ENCODE measurements at regions not wholly inside any gene's neighbourhood (a gene's known extent, or its start where the extent isn't known, plus 50 kb on each side); places are given as distances from the start of the nearest gene placed in this dataset.

GRCh38 chr17:79174905-79175856 is 100.6 kb downstream of the ENGASE start:
- no peak for DNase-seq (ENCODE audit: low read depth)

DNA sequence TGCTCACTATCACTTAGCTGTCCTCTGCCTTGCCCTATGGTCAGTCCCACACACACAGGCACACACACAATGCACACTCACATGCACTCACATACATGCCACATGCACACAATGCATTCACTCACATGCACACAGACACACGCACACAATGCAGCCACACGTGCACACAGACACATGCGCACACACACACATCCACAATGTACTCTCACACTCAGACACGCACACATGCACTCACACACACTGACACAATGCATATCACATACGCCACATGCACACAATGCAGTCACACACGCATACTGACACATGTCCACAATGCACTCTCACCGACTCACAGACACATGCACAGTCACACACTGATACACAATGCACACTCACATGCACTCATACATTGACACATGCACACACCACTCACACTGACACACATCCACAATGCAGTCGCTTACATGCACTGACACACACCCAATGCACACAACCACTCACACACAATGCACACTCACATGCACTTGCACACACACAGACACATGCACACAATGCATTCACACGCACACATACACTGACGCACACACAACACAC is 99.7 kb downstream of the ENGASE start:
- no peak for DNase-seq (ENCODE audit: low read depth)

DNA sequence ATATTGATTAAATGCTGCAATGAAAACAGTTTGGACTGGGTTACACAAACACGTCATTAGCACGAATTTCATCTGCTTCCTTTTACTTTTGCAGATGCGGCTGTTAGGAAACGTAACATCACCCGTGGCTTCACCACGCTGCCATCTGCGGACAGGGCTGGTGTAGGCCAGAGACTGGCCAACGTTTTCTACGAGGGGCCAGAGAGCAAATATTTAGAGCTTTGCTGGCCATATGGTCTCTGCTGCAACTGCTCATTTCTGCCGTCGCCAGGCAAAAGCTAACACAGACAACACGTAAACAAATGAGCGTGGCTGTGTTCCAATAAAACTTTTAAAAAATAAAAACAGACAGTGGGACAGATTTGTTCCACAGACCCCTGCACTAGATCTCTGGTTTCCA is 96.6 kb downstream of the ENGASE start:
- no peak for DNase-seq (ENCODE audit: low read depth)

- no peak for DNase-seq (ENCODE audit: low read depth)
Observed at GRCh38 chr17:79169861-79170260, 95.2 kb downstream of the ENGASE start.

DNA sequence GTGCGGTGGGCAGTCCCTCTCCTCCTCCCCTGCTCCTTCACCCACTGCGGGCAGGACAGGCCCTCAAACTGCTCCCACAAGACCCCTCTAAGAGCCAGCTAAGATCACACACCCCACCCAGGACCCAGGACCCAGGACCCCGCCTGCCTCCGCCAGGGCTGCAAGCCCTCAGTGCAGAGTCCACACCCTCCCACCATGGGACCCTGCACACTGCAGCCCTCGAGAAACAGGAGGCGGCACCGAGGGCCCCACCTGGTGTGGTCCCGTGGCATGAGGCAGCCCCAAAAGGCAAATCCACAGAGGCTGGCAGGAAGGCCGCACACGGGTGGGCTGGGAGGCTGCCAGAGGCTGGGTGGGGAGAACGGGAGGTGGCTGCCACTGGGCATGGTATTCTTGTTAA is 94.7 kb downstream of the ENGASE start:
- DNase-seq (ENCODE audit: low read depth) = no peak

DNA sequence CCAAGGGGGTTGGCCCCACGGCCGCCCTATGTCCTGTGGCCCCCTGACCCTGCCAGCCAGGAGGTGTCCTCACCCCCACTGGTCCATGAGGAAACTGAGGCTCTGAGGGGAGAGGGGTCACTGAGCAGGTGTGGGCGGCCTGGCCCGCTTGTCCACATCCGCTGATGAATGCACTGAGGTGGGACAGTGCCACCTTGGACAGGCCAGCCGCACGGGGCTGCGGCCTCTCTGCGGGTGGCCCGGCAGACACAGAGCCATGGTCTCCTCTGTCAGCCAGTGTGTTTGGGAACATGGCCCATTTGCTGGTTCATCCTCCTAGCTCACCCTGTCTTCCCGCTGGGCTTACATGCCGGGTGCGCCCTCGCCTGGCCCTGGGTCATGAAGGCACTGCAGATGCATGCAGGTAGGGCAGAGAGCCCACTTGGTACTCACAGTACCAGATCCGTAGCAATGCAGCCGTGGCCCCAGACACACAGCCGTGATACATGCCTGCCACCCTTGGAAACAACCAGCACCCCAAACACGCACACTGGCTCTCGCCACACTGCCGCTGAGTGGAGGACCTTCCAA is 93.9 kb downstream of the ENGASE start:
- no peak for DNase-seq (ENCODE audit: low read depth)

- no peak for DNase-seq (ENCODE audit: low read depth)
Observed at GRCh38 chr17:79167486-79167885, 92.9 kb downstream of the ENGASE start.

- DNase-seq (ENCODE audit: low read depth) = no peak
Observed at GRCh38 chr17:79165756-79166473, 91.3 kb downstream of the ENGASE start.

- DNase-seq (ENCODE audit: low read depth) = no peak
Observed at GRCh38 chr17:79164913-79165695, 90.5 kb downstream of the ENGASE start.

GRCh38 chr17:79164408-79164807 is 89.8 kb downstream of the ENGASE start:
- no peak for DNase-seq (ENCODE audit: low read depth)

GRCh38 chr17:79163071-79163470 is 88.4 kb downstream of the ENGASE start:
- DNase-seq (ENCODE audit: low read depth) = no peak

- DNase-seq (ENCODE audit: low read depth) = no peak
Observed at GRCh38 chr17:79162012-79162963, 87.7 kb downstream of the ENGASE start.

DNA sequence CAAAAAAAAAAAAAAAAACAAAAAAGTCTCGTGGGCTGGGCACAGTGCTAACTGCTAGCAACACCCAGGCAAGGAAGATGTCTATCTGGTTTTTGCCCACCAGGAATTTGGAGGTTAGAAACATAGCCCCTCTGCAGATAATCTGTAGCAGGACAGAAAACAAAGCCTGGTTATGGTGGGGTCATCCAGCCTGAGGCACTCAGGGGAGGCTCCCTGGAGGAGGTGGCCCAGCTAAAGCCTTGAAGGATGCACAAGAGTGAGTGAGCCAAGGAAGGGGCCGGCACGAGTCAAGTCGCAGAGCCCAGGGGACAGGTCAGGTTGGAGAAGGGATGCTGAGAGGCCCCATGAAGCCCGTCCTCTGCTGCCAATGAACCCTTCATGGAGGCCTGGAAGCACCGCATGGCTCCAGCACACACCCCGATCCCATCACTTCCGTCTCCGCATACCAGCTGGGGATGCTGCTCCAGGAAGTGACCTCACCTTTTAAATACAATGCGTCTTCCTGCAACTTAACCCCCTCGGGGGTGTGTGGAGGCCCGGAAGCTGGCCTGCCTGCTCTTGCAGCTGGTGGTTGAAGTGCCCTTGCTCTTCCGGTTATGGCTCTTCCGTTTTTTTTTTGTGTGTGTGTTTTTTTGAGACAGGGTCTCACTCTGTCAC is 86.5 kb downstream of the ENGASE start:
- no peak for DNase-seq (ENCODE audit: low read depth)

- DNase-seq (ENCODE audit: low read depth) = no peak
Observed at GRCh38 chr17:79159926-79160325, 85.3 kb downstream of the ENGASE start.

GRCh38 chr17:79159471-79159870 is 84.8 kb downstream of the ENGASE start:
- DNase-seq (ENCODE audit: low read depth) = no peak

DNA sequence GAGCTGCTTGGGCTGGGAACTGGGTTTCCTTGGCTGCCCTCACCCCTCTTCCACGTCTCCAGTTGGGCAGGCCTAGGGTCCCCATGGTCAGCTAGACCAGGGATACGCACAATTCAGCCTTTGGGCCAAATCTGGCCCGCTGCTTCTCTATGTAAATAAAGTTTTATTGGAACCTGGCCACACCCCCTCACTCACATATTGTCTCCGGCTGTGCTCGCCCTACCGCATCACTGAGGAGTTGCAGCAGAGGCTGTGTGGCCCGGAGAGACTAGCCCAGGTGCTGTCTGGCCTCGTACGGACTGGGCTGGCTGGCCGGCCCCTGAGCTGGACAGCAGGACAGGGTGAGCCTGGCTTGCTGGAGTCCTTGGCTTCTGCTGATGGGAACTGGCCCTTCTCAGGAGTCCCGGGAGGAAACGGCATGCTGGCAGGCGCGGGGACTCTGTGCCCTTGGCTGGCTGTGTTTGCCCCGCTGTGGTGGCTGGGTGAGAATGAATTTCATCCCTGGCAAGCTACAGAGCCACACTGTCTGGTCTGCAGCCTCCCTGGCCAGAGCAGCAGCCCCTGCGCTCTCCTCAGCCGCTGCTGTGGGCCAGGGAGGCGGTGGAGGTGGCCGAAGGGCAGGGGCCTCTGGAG is 82.0 kb downstream of the ENGASE start:
- DNase-seq (ENCODE audit: low read depth) = no peak

GRCh38 chr17:79155701-79156100 is 81.1 kb downstream of the ENGASE start:
- no peak for DNase-seq (ENCODE audit: low read depth)

DNA sequence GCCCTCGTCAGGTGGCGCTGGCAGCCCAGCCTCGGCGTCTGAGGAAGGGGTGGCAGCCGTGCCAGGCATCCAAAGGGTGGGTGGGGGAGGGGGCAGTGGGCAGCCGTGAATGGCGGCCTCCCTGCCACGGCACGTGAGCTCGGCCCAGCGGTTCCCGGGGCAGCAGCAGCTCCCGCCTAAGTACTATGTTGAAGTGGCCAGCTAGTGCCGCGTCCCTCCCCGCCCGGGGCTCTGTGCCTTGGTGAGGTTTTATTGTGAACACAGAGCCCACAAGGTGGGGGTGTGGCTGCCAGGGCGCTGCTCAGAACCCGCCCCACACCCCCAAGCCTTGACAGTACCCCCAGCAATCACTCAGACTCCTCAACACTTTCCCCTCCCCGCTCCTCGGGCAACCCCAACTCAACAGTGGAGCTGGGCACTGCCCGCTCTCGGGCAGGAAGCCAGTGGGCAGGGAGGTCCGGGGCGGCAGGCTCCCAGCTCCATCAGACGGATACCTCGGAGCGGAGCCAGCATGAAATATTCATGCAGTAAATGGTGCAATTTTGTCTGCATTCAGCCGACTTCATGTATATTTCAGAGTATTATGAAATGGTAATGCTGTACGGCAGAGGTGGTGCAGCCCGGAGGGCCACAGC is 80.4 kb downstream of the ENGASE start:
- DNase-seq (ENCODE audit: low read depth) = no peak

DNA sequence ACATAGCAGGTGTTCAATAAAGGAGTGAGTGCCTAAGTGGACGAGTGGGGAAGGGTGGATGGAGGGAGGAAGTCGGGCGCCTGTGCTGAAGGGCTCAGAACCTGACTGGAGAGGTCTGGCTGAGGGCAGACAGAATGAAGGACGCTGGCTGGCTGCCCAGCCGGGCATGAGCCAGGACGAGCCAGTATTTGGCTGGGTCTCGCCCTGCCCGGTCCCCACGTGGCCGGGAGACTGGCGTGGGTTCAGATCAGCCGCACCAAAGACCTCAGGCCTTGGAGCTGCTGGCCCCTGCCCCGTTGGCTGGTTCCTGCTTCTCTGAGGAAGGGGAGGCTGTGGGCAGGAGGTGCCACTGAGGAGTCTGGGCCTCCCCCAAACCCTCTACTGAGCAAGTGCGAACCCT is 79.8 kb downstream of the ENGASE start:
- DNase-seq (ENCODE audit: low read depth) = no peak

Data from activated T-helper 9 cell treated with anti-CD3 and anti-CD28 coated beads, Interleukin-2, amount 50 U/mL, for 16 hours (primary cell).